GM12875 (cell line): ENCODE measurements at regions not wholly inside any gene's neighbourhood (a gene's known extent, or its start where the extent isn't known, plus 50 kb on each side); places are given as distances from the start of the nearest gene placed in this dataset.
"Not testable (repeated sequence)": the region's sequence is repeated elsewhere in the genome, so short reads cannot be mapped to it uniquely, and the experiment has no call there.

ENCODE experiments used
- H3K4me3 ChIP-seq: one replicate; pipeline ENCODE4 v1.5.1; 2011; ENCODE audit warnings: low read depth, low read length, control low read depth
- CTCF ChIP-seq: IDR thresholded peaks from 2 replicates; pipeline ENCODE4 v1.5.1; 2011; ENCODE audit warnings: low read depth, mild to moderate bottlenecking, control low read depth, inconsistent platforms, low read length, moderate library complexity, borderline replicate concordance; ENCODE audit not compliant: insufficient read depth

GRCh38 chr13:31556376-31556775, 182.9 kb upstream of the RXFP2 start:
- no peak overlapping the region for H3K4me3 ChIP-seq
- TF ChIP-seq CTCF, result no peak

GRCh38 chr13:31584221-31584620, 155.1 kb upstream of the RXFP2 start:
- not testable (repeated sequence) for H3K4me3 ChIP-seq

- TF ChIP-seq CTCF, result no peak
- no peak overlapping the region for H3K4me3 ChIP-seq
Measured at GRCh38 chr13:31587698-31588266, 151.5 kb upstream of the RXFP2 start.

- no peak for TF ChIP-seq CTCF
- H3K4me3 ChIP-seq, result no peak overlapping the region
Measured at GRCh38 chr13:31588316-31588715, 151.0 kb upstream of the RXFP2 start.

GRCh38 chr13:31588893-31589292, 150.4 kb upstream of the RXFP2 start:
- H3K4me3 ChIP-seq, result no peak overlapping the region
- no peak for TF ChIP-seq CTCF

GRCh38 chr13:31591642-31592233, 147.6 kb upstream of the RXFP2 start:
- TF ChIP-seq CTCF, result no peak
- H3K4me3 ChIP-seq, result no peak overlapping the region

- no peak for TF ChIP-seq CTCF
- H3K4me3 ChIP-seq, result no peak overlapping the region
Measured at GRCh38 chr13:31594056-31594455, 145.3 kb upstream of the RXFP2 start.
